Liver (tissue), 3 donors: ENCODE measurements at regions not wholly inside any gene's neighbourhood (a gene's known extent, or its start where the extent isn't known, plus 50 kb on each side); places are given as distances from the start of the nearest gene placed in this dataset.

Experiments
- ATF3 ChIP-seq: IDR thresholded peaks from 2 replicates; pipeline ENCODE4 v1.6.1; 2016; ENCODE audit warnings: antibody characterized with exemption
- CTCF ChIP-seq: fragments of 150-350 bp; IDR thresholded peaks from 2 replicates; pipeline ENCODE4 v1.5.1; 2017; ENCODE audit warnings: improper control_type of control experiment, low read depth, low read length; ENCODE audit not compliant: missing input control
- GABPA ChIP-seq, 2 donors: IDR thresholded peaks in 1 of 2; conservative IDR thresholded peaks in 1 of 2; 2 replicates each; pipeline ENCODE4 v1.6.1; 2016; ENCODE audit warnings: antibody characterized with exemption in 2 of 2, mild to moderate bottlenecking in 1 of 2, moderate library complexity in 1 of 2
- MAX ChIP-seq: IDR thresholded peaks from 2 replicates; pipeline ENCODE4 v1.6.1; 2016; ENCODE audit warnings: antibody characterized with exemption
- RXRA ChIP-seq, 2 donors: IDR thresholded peaks; 2 replicates each; pipeline ENCODE4 v1.6.1; 2017 to 2018; ENCODE audit warnings: antibody characterized with exemption in 2 of 2, mild to moderate bottlenecking in 1 of 2
- donor health status: healthy.
- donor health status: healthy.

- TF ChIP-seq CTCF = no peak
- TF ChIP-seq RXRA (IDR thresholded peaks at IDR 0.05) = no peak
- TF ChIP-seq ATF3 = no peak
- no peak for TF ChIP-seq MAX
- no peak for TF ChIP-seq GABPA (IDR thresholded peaks at IDR 0.05 in 1 of 2, conservative IDR thresholded peaks at IDR 0.05 in 1 of 2)
These were observed 57.7 kb upstream of the MAML3 start for GRCh38 chr4:140211693-140212092.
